HG02973 (cell line): ENCODE measurements at regions not wholly inside any gene's neighbourhood (a gene's known extent, or its start where the extent isn't known, plus 50 kb on each side); places are given as distances from the start of the nearest gene placed in this dataset.
"Not testable (repeated sequence)": the region's sequence is repeated elsewhere in the genome, so short reads cannot be mapped to it uniquely, and the experiment has no call there.

ENCODE experiments used
- ATAC-seq: cut with Tn5 transposase; IDR thresholded peaks from one replicate; pipeline ENCODE4 v1.9.1; 2021; ENCODE audit warnings: moderate library complexity; ENCODE audit not compliant: unreplicated experiment

- ATAC-seq = no peak
These were observed 126.7 kb upstream of the SHB start for GRCh38 chr9:38195737-38196161.

- no peak for ATAC-seq
These were observed 125.8 kb upstream of the SHB start for GRCh38 chr9:38194870-38195269.

GRCh38 chr9:38192731-38193265 is 123.8 kb upstream of the SHB start:
- ATAC-seq = no peak

GRCh38 chr9:38186404-38187115 is 117.5 kb upstream of the SHB start:
- no peak for ATAC-seq

- no peak for ATAC-seq
These were observed 116.8 kb upstream of the SHB start for GRCh38 chr9:38185647-38186403.

- ATAC-seq = no peak
These were observed 115.1 kb upstream of the SHB start for GRCh38 chr9:38183994-38184568.

- no peak for ATAC-seq
These were observed 113.3 kb upstream of the SHB start for GRCh38 chr9:38182321-38182720.

GRCh38 chr9:38181866-38182265 is 112.8 kb upstream of the SHB start:
- ATAC-seq = no peak

GRCh38 chr9:38181232-38181631 is 112.2 kb upstream of the SHB start:
- ATAC-seq = no peak

GRCh38 chr9:38180656-38181055 is 111.6 kb upstream of the SHB start:
- no peak for ATAC-seq

- ATAC-seq = no peak
These were observed 110.9 kb upstream of the SHB start for GRCh38 chr9:38179965-38180364.

GRCh38 chr9:38178237-38178636 is 109.2 kb upstream of the SHB start:
- ATAC-seq = no peak

- ATAC-seq = no peak
These were observed 108.7 kb upstream of the SHB start for GRCh38 chr9:38177680-38178079.

- no peak for ATAC-seq
These were observed 107.2 kb upstream of the SHB start for GRCh38 chr9:38176251-38176650.

- ATAC-seq = no peak
These were observed 106.4 kb upstream of the SHB start for GRCh38 chr9:38175423-38175822.

- no peak for ATAC-seq
These were observed 103.6 kb upstream of the SHB start for GRCh38 chr9:38172586-38172985.

- no peak for ATAC-seq
These were observed 102.9 kb upstream of the SHB start for GRCh38 chr9:38171926-38172325.

GRCh38 chr9:38171538-38171884 is 102.5 kb upstream of the SHB start:
- ATAC-seq = no peak

- not testable (repeated sequence) for ATAC-seq
These were observed 101.9 kb upstream of the SHB start for GRCh38 chr9:38170763-38171537.

- not testable (repeated sequence) for ATAC-seq
These were observed 101.1 kb upstream of the SHB start for GRCh38 chr9:38170155-38170554.

GRCh38 chr9:38166501-38166900 is 97.5 kb upstream of the SHB start:
- no peak for ATAC-seq
